Right renal cortex interstitium (tissue), 3 donors: ENCODE measurements at regions not wholly inside any gene's neighbourhood (a gene's known extent, or its start where the extent isn't known, plus 50 kb on each side); places are given as distances from the start of the nearest gene placed in this dataset.
A peak's percentile ranks its signal among the peaks of the same experiment; 100 is the strongest.
"Not testable (repeated sequence)": the region's sequence is repeated elsewhere in the genome, so short reads cannot be mapped to it uniquely, and the experiment has no call there.

Source experiments
- DNase-seq, 3 donors: peaks; one replicate each; pipeline ENCODE4 v3.0.0-alpha.2; 2013; ENCODE audit warnings: low read depth in 3 of 3, low spot score in 2 of 3

GRCh38 chr21:31819692-31820091 lies 53.1 kb upstream of the HUNK start:
- DNase-seq: not testable (repeated sequence)

- DNase-seq: not testable (repeated sequence)
Observed at GRCh38 chr21:31814356-31814755, 58.5 kb upstream of the HUNK start.

- DNase-seq: no peak
Observed at GRCh38 chr21:31813862-31814261, 59.0 kb upstream of the HUNK start.

GRCh38 chr21:31804008-31804394 lies 68.8 kb upstream of the HUNK start:
- DNase-seq: no peak

GRCh38 chr21:31803039-31804007 lies 69.5 kb upstream of the HUNK start:
- no peak for DNase-seq

GRCh38 chr21:31802331-31802730 lies 70.4 kb upstream of the SCAF4 start:
- DNase-seq: no peak

GRCh38 chr21:31801551-31802219 lies 69.8 kb upstream of the SCAF4 start:
- DNase-seq: no peak

GRCh38 chr21:31798842-31799704 lies 67.2 kb upstream of the SCAF4 start:
- no peak for DNase-seq

- DNase-seq: no peak
Observed at GRCh38 chr21:31795992-31796391, 64.1 kb upstream of the SCAF4 start.

GRCh38 chr21:31790420-31790819 lies 58.5 kb upstream of the SCAF4 start:
- DNase-seq: not testable (repeated sequence)

- DNase-seq: no peak
Observed at GRCh38 chr21:31788581-31788980, 56.7 kb upstream of the SCAF4 start.

GRCh38 chr21:31787691-31788090 lies 55.8 kb upstream of the SCAF4 start:
- not testable (repeated sequence) for DNase-seq

GRCh38 chr21:31786164-31786920 lies 54.4 kb upstream of the SCAF4 start:
- DNase-seq: no peak

- DNase-seq: peak; percentile 62 to 69 (median 63)
Observed at GRCh38 chr21:31785237-31786163, 53.6 kb upstream of the SCAF4 start.

GRCh38 chr21:31781737-31782136 lies 49.8 kb upstream of the SCAF4 start:
- no peak for DNase-seq
